Testis (tissue), 2 donors: ENCODE measurements at regions not wholly inside any gene's neighbourhood (a gene's known extent, or its start where the extent isn't known, plus 50 kb on each side); places are given as distances from the start of the nearest gene placed in this dataset.
A peak's percentile ranks its signal among the peaks of the same experiment; 100 is the strongest.
"Not testable (repeated sequence)": the region's sequence is repeated elsewhere in the genome, so short reads cannot be mapped to it uniquely, and the experiment has no call there.

Experiments
- DNase-seq: peaks from one replicate; pipeline ENCODE4 v3.0.0-alpha.2; 2019
- H3K27ac ChIP-seq, 2 donors: fragments of 200-600 bp; sonication (generic); one replicate each; pipeline ENCODE4 v1.5.1; 2019
- H3K27me3 ChIP-seq: fragments of 200-600 bp; sonication (generic); one replicate; pipeline ENCODE4 v1.5.1; 2019
- H3K36me3 ChIP-seq: fragments of 200-600 bp; sonication (generic); one replicate; pipeline ENCODE4 v1.5.1; 2017; ENCODE audit warnings: low read depth; ENCODE audit errors: missing control alignments
- H3K4me1 ChIP-seq: fragments of 200-600 bp; sonication (generic); one replicate; pipeline ENCODE4 v1.5.1; 2019
- H3K4me3 ChIP-seq, 2 donors: fragments of 200-600 bp; sonication (generic); one replicate each; pipeline ENCODE4 v1.5.1; 2017 to 2019
- H3K9me3 ChIP-seq: fragments of 200-600 bp; sonication (generic); one replicate; pipeline ENCODE4 v1.5.1; 2017
- POLR2A ChIP-seq: fragments of 450-650 bp; IDR thresholded peaks from one replicate; pipeline ENCODE4 v1.6.1; 2017; ENCODE audit warnings: antibody characterized with exemption, mild to moderate bottlenecking, moderate library complexity
- WGBS, 2 donors: methylation state at CpG; one replicate each; pipeline ENCODE4 v1.1.5; 2018; 5-methylcytosine and 5-hydroxymethylcytosine counted together
- intact Hi-C: fragments of 100-400 bp; cut with DNase I; formaldehyde crosslinking; loops from one replicate; pipeline ENCODE4 v1.15.1; 2023; ENCODE audit warnings: low total_unique reads
- TF ChIP-seq, protein P1 (sequence below), 3 experiments: fragments of 450-650 bp in 2 of 3; fragments of 200-600 bp in 1 of 3; sonication (generic) in 1 of 3; IDR thresholded peaks; one replicate each; pipeline ENCODE4 v1.5.1; 2016 to 2019; ENCODE audit warnings: antibody characterized with exemption in 3 of 3, mild to moderate bottlenecking in 2 of 3, moderate library complexity in 1 of 3

DNA sequence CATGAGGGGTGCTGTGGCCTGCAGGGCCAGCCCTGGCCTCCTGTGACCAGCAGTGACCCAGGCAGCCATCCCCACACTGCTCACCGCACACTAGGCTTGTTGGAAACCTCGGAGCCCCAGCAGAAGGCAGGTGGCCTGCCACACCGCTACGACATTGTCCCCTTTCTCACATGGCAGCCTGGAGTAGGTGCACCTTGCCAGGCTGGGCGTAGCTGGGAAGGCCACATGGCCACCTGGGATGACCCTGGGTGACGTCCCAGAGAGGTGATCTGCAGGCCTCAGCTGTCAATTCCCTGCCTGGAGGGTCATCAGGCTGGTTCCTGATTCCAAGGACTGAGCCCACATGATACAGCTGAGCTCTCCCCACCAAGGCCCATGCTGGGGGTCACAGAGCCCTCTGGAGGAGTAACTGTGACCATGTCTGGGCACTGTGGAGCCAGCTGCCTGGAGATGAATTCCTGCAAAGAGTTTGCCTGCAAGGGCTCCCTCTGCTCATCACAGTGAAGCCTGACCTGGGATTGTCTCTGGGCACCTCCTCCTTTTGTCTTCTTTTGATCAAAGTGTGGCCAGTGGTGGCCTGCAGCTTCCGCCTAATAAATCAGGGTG is 119.6 kb upstream of the OTOS start:
- no peaks in the 10 kb centered on the region for H3K27me3 ChIP-seq
- intact Hi-C loops, result no loop called here
- DNase-seq, result no peak
- H3K36me3 ChIP-seq, result no peaks in the 10 kb centered on the region
- H3K4me3 ChIP-seq, result no peak overlapping the region
- H3K27ac ChIP-seq, result peak overlapping the region; percentile 75 to 76
- no peaks in the 10 kb centered on the region for H3K9me3 ChIP-seq
- H3K4me1 ChIP-seq, result peaks cover 24% of the 10 kb centered on the region
- TF ChIP-seq, protein P1, sequence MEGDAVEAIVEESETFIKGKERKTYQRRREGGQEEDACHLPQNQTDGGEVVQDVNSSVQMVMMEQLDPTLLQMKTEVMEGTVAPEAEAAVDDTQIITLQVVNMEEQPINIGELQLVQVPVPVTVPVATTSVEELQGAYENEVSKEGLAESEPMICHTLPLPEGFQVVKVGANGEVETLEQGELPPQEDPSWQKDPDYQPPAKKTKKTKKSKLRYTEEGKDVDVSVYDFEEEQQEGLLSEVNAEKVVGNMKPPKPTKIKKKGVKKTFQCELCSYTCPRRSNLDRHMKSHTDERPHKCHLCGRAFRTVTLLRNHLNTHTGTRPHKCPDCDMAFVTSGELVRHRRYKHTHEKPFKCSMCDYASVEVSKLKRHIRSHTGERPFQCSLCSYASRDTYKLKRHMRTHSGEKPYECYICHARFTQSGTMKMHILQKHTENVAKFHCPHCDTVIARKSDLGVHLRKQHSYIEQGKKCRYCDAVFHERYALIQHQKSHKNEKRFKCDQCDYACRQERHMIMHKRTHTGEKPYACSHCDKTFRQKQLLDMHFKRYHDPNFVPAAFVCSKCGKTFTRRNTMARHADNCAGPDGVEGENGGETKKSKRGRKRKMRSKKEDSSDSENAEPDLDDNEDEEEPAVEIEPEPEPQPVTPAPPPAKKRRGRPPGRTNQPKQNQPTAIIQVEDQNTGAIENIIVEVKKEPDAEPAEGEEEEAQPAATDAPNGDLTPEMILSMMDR (IDR thresholded peaks at IDR 0.05), result no peak
- no peak for TF ChIP-seq POLR2A
- WGBS, 2 donors, result 61 to 83% methylated on average over 1 to 7 of the region's 7 CpGs

DNA sequence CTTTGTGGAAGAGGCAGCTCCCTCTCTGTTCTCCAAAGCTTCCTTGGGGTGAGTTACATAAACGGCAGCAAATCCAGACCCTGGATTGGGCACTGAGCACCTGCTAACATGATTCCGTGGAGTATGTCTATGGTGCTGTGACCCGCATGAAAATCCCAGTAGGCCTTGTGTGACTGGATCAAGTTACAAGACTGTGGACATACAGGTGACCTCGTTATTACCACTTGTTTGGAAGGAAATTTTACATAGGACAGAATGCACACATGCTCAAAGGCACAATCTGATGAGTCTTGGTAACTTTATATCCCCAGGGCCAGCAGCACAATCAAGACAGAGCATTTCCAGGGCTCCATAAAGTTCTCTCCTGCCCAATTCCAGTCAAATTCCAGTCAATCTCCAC is 120.2 kb upstream of the OTOS start:
- no peak overlapping the region for H3K4me3 ChIP-seq
- H3K9me3 ChIP-seq, result no peaks in the 10 kb centered on the region
- TF ChIP-seq, protein P1 (IDR thresholded peaks at IDR 0.05), result no peak
- TF ChIP-seq POLR2A, result no peak
- intact Hi-C loops, result no loop called here
- WGBS, 2 donors, result 91% methylated on average over 4 of the region's 4 CpGs
- no peaks in the 10 kb centered on the region for H3K27me3 ChIP-seq
- DNase-seq, result no peak
- no peaks in the 10 kb centered on the region for H3K36me3 ChIP-seq
- peaks cover 24% of the 10 kb centered on the region for H3K4me1 ChIP-seq
- peak overlapping the region in 1 of 2 donors; percentile 76 for H3K27ac ChIP-seq

DNA sequence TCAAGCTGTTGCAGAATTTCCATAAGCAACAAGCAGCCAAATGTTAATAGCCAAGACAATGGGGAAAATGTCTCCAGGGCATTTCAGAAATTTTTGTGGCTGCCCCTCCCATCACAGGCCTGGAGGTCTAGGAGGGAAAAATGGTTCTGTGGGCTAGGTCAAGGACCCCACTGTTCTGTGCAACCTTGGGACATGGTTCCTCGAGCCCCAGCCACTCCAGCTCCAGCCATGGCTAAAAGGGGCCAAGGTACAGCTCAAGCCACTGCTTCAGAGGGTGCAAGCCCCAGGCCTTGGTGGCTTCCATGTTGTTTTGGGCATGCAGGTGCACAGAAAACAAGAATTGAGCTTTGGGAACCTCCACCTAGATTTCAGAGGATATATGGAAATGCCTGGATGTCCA is 122.1 kb upstream of the OTOS start:
- 67 to 71% methylated on average over 1 of the region's 1 CpG for WGBS, 2 donors
- H3K36me3 ChIP-seq, H3K27me3 ChIP-seq, DNase-seq, H3K27ac ChIP-seq, H3K4me3 ChIP-seq, intact Hi-C loops, H3K9me3 ChIP-seq: not testable (repeated sequence)
- peaks cover 24% of the 10 kb centered on the region for H3K4me1 ChIP-seq

DNA sequence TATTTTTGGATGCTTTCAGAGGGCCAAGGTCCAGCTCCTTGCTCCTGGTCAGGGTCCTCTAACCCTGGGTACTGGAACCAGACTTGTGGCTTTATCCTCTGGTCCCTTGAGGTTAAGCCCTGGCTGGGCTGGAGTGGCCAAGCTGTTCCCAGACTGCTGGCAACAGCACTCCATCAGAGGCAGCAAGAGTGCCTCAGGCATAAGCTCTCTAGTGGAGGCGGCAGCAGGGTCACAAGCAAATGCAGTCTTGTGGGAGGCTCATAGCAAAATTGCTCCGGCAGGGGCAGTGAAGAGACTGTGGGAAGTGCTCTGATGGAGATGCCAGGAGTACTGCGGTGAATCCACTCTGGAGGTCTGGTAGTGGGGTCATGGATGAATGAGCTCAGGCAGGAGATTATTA is 128.9 kb upstream of the OTOS start:
- no peak for DNase-seq
- Histone ChIP-seq H3K4me3 (no peak overlapping the region), H3K27me3 (no peaks in the 10 kb centered on the region), H3K27ac (no peak overlapping the region), H3K4me1 (no peaks in the 10 kb centered on the region), H3K36me3 (no peaks in the 10 kb centered on the region), H3K9me3 (no peaks in the 10 kb centered on the region)
- intact Hi-C loops, result no loop called here
- TF ChIP-seq, protein P1 (IDR thresholded peaks at IDR 0.05), result no peak
- TF ChIP-seq POLR2A, result no peak
- WGBS, 2 donors, result 70 to 90% methylated on average over 3 of the region's 3 CpGs

DNA sequence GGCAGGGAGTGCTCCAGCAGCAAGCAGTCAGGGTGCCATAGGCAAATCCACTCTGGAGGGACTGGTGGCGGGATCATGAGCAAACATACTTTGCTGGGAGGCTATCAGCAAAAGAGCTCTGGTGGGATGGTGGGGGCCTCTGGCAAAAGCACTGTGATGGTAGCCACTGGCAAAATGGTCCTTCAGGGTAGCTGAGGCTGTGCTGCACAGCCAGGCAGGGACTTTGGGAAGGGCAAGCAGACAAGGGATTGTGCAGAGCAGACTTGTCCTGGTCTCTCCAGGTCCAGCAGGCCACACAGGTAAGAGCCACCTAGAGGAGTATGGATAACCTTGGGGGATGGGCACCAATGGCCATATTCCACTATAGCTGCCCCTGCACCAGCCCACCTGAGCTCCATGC is 129.4 kb upstream of the OTOS start:
- Histone ChIP-seq H3K27me3 (no peaks in the 10 kb centered on the region), H3K9me3 (no peaks in the 10 kb centered on the region), H3K4me1 (no peaks in the 10 kb centered on the region), H3K4me3 (no peak overlapping the region), H3K36me3 (no peaks in the 10 kb centered on the region), H3K27ac (no peak overlapping the region)
- TF ChIP-seq POLR2A, result no peak
- TF ChIP-seq, protein P1 (IDR thresholded peaks at IDR 0.05), result no peak
- WGBS, 2 donors, result 88 to 90% methylated on average over 1 of the region's 1 CpG
- intact Hi-C loops, result no loop called here
- no peak for DNase-seq
